ENCODE measurements at regions not wholly inside any gene's neighbourhood (a gene's known extent, or its start where the extent isn't known, plus 50 kb on each side); places are given as distances from the start of the nearest gene placed in this dataset.

GRCh38 chr6:153944201-153944600 is 94.8 kb upstream of the OPRM1 start:
- Histone ChIP-seq H3K36me3 (ENCODE audit: control insufficient read depth in 2 of 2, extremely low read depth in 1 of 2, insufficient read depth in 2 of 2, low read length in 2 of 2) (no peaks in the 10 kb centered on the region), H3K9me3 (ENCODE audit: control insufficient read depth, low read depth, low read length) (no peaks in the 10 kb centered on the region), H3K27ac (ENCODE audit: control insufficient read depth, insufficient read depth, low read length) (no peak overlapping the region), H3K27me3 (ENCODE audit: control insufficient read depth, extremely low read depth, insufficient read depth, low read length) (no peaks in the 10 kb centered on the region), H3K9ac (ENCODE audit: control insufficient read depth, extremely low read depth, insufficient read depth, low read length) (no peak overlapping the region), H3K4me3 (ENCODE audit: control insufficient read depth in 2 of 3, extremely low read depth in 1 of 3, insufficient read depth in 2 of 3, low read depth in 1 of 3, low read length in 3 of 3) (no peak overlapping the region), H3K4me2 (ENCODE audit: control insufficient read depth, extremely low read depth, insufficient read depth, low read depth, low read length) (no peak overlapping the region), H2AFZ (ENCODE audit: control insufficient read depth, low read length) (no peak overlapping the region), H4K20me1 (ENCODE audit: control insufficient read depth, extremely low read depth, insufficient read depth, low read length) (no peaks in the 10 kb centered on the region), H3K4me1 (ENCODE audit: control insufficient read depth, extremely low read depth, insufficient read depth, low read length) (no peaks in the 10 kb centered on the region), H3K9me1 (ENCODE audit: control insufficient read depth, extremely low read depth, insufficient read depth, low read length) (no peaks in the 10 kb centered on the region), H3K79me2 (ENCODE audit: control insufficient read depth, insufficient read depth, low read length) (no peaks in the 10 kb centered on the region)
- dilution Hi-C loops (cut with MboI; ENCODE audit: extremely low pct_ligation_motif_present, low sequenced_read_pairs) = no loop called here
- DNase-seq (ENCODE audit: low read depth, low spot score) (no peak), FAIRE-seq (no peak)
- TF ChIP-seq EZH2 (IDR thresholded peaks at IDR 0.05; ENCODE audit: low read length) = no peak
- TF ChIP-seq CTCF (optimal IDR thresholded peaks at IDR 0.05 in 1 of 3, IDR thresholded peaks at IDR 0.05 in 1 of 3, conservative IDR thresholded peaks at IDR 0.05 in 1 of 3; ENCODE audit: extremely low read depth in 1 of 3, insufficient read depth in 2 of 3, low read length in 3 of 3) = no peak

- no peak for TF ChIP-seq CTCF (optimal IDR thresholded peaks at IDR 0.05 in 1 of 3, IDR thresholded peaks at IDR 0.05 in 1 of 3, conservative IDR thresholded peaks at IDR 0.05 in 1 of 3; ENCODE audit: extremely low read depth in 1 of 3, insufficient read depth in 2 of 3, low read length in 3 of 3)
- no peak for TF ChIP-seq EZH2 (IDR thresholded peaks at IDR 0.05; ENCODE audit: low read length)
Observed at GRCh38 chr6:153942361-153942760, 96.7 kb upstream of the OPRM1 start.

More at GRCh38 chr6:153942361-153942760, 96.7 kb upstream of the OPRM1 start:
- Histone ChIP-seq H3K79me2 (ENCODE audit: control insufficient read depth, insufficient read depth, low read length) (no peaks in the 10 kb centered on the region), H2AFZ (ENCODE audit: control insufficient read depth, low read length) (no peak overlapping the region), H3K27ac (ENCODE audit: control insufficient read depth, insufficient read depth, low read length) (no peak overlapping the region), H3K4me2 (ENCODE audit: control insufficient read depth, extremely low read depth, insufficient read depth, low read depth, low read length) (no peak overlapping the region), H3K27me3 (ENCODE audit: control insufficient read depth, extremely low read depth, insufficient read depth, low read length) (no peaks in the 10 kb centered on the region), H3K4me3 (ENCODE audit: control insufficient read depth in 2 of 3, extremely low read depth in 1 of 3, insufficient read depth in 2 of 3, low read depth in 1 of 3, low read length in 3 of 3) (no peak overlapping the region), H3K9me3 (ENCODE audit: control insufficient read depth, low read depth, low read length) (no peaks in the 10 kb centered on the region), H3K9ac (ENCODE audit: control insufficient read depth, extremely low read depth, insufficient read depth, low read length) (no peak overlapping the region), H3K4me1 (ENCODE audit: control insufficient read depth, extremely low read depth, insufficient read depth, low read length) (no peaks in the 10 kb centered on the region), H4K20me1 (ENCODE audit: control insufficient read depth, extremely low read depth, insufficient read depth, low read length) (no peaks in the 10 kb centered on the region), H3K9me1 (ENCODE audit: control insufficient read depth, extremely low read depth, insufficient read depth, low read length) (no peaks in the 10 kb centered on the region), H3K36me3 (ENCODE audit: control insufficient read depth in 2 of 2, extremely low read depth in 1 of 2, insufficient read depth in 2 of 2, low read length in 2 of 2) (no peaks in the 10 kb centered on the region)
- FAIRE-seq (no peak), DNase-seq (ENCODE audit: low read depth, low spot score) (no peak)
- dilution Hi-C loops (cut with MboI; ENCODE audit: extremely low pct_ligation_motif_present, low sequenced_read_pairs) = no loop called here

Measured in keratinocyte (primary cell).